ENCODE measurements at regions not wholly inside any gene's neighbourhood (a gene's known extent, or its start where the extent isn't known, plus 50 kb on each side); places are given as distances from the start of the nearest gene placed in this dataset.

DNA sequence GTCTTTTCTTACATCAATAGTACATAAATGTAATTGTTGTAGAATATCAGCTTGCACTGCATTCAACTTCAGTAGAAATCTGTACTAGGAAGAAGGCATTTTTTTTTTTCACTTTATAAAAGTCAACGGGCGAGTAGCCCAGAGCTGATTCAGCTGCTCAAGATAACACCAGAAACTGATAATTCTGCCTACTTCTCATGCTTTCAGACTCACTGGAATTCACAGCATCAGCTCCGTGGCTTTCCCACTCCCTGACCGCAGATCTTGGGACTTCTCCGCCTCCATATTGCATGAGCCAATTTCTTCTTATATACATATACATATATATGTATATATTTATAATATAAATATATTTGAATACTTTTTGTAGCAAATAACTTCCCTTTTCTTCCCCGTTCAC is 263.1 kb upstream of the RXFP2 start (continued):
- TF ChIP-seq ZNF146 (CRISPR knock-in tag; IDR thresholded peaks at IDR 0.05; ENCODE audit: unreplicated experiment) = no peak
- TF ChIP-seq FOXP1 (CRISPR knock-in tag; IDR thresholded peaks at IDR 0.05) = no peak
- no peak for TF ChIP-seq SRSF9 (IDR thresholded peaks at IDR 0.05; ENCODE audit: borderline replicate concordance, low read depth, low read length)
- TF ChIP-seq, protein P1, sequence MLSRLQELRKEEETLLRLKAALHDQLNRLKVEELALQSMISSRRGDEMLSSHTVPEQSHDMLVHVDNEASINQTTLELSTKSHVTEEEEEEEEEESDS (CRISPR knock-in tag; IDR thresholded peaks at IDR 0.05) = no peak
- TF ChIP-seq POLR2B (IDR thresholded peaks at IDR 0.05; ENCODE audit: low read depth, partially characterized antibody) = no peak

DNA sequence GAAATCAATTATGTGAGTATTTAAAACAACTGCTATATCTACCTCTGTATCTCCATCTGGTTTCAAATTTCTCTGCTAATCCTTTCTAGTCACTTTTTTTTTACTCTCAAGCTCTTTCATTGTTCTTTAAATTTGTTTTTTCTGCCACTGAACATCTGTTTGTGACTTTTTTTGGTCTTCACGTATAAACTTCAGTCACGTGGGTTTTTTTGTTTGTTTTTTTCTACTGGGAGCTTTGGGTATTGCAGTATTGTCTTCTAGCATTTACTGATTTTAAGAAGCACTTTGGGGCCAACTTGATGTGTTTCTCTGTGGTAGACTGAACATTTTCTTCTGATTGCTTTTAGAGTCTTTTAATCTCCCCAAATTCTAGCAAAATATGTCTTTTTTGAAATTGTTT is 262.6 kb upstream of the RXFP2 start:
- FAIRE-seq = no peak
- Histone ChIP-seq H3K79me2 (ENCODE audit: control insufficient read depth, insufficient read depth, low read length) (no peaks in the 10 kb centered on the region), H3K27ac (ENCODE audit: extremely low read depth, low read depth, low read length) (no peak overlapping the region), H3K9me3 (replicated peaks; ENCODE audit: control insufficient read depth, insufficient read depth, low read depth, low read length) (no peaks in the 10 kb centered on the region), H3K36me3 (ENCODE audit: control insufficient read depth, insufficient read depth, low read length) (no peaks in the 10 kb centered on the region), H3K9me1 (ENCODE audit: control insufficient read depth, insufficient read depth, low read length) (no peaks in the 10 kb centered on the region), H3K9ac (ENCODE audit: insufficient read depth in 1 of 2, low read depth in 2 of 2, low read length in 2 of 2) (no peak overlapping the region), H3K4me3 (no peak overlapping the region), H3K4me2 (ENCODE audit: insufficient read depth, low read length) (no peak overlapping the region), H3K27me3 (ENCODE audit: control insufficient read depth in 2 of 2, insufficient read depth in 2 of 2, low read length in 2 of 2) (no peaks in the 10 kb centered on the region), H3K4me1 (replicated peaks in 1 of 2; ENCODE audit: control insufficient read depth in 2 of 2, insufficient read depth in 2 of 2, low read length in 2 of 2) (no peaks in the 10 kb centered on the region), H4K20me1 (replicated peaks; ENCODE audit: control insufficient read depth, insufficient read depth, low read length) (no peaks in the 10 kb centered on the region), H2AFZ (ENCODE audit: low read depth, low read length) (no peak overlapping the region)
- in situ Hi-C loops (cut with MboI) = no loop called here
- CTCF ChIA-PET (ENCODE audit: low intra/inter-chr PET ratio) = no interaction called here
- 0% methylated on average over 2 of the region's 2 CpGs for WGBS (ENCODE audit: insufficient coverage, low coverage, missing lambda C conversion rate)
- no peak for ATAC-seq
- DNase-seq (ENCODE audit: extremely low read depth in 1 of 4, low spot score in 3 of 4) = no peak
- intact Hi-C loops (cut with micrococcal nuclease) = no loop called here
- no TSS peak for BruUV-seq (replicated peaks)
- POLR2A ChIA-PET = no interaction called here
- TF ChIP-seq, protein P2, sequence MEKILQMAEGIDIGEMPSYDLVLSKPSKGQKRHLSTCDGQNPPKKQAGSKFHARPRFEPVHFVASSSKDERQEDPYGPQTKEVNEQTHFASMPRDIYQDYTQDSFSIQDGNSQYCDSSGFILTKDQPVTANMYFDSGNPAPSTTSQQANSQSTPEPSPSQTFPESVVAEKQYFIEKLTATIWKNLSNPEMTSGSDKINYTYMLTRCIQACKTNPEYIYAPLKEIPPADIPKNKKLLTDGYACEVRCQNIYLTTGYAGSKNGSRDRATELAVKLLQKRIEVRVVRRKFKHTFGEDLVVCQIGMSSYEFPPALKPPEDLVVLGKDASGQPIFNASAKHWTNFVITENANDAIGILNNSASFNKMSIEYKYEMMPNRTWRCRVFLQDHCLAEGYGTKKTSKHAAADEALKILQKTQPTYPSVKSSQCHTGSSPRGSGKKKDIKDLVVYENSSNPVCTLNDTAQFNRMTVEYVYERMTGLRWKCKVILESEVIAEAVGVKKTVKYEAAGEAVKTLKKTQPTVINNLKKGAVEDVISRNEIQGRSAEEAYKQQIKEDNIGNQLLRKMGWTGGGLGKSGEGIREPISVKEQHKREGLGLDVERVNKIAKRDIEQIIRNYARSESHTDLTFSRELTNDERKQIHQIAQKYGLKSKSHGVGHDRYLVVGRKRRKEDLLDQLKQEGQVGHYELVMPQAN (IDR thresholded peaks at IDR 0.05; ENCODE audit: borderline replicate concordance) = no peak
- TF ChIP-seq ETS2 (tag; IDR thresholded peaks at IDR 0.05; ENCODE audit: borderline replicate concordance, poor library complexity, severe bottlenecking) (no peak), NCOA1 (IDR thresholded peaks at IDR 0.05; ENCODE audit: low read depth) (no peak), ZFPM2 (CRISPR knock-in tag; IDR thresholded peaks at IDR 0.05) (no peak), RUNX1 (IDR thresholded peaks at IDR 0.05; ENCODE audit: low read depth) (no peak), ZNF3 (CRISPR knock-in tag; IDR thresholded peaks at IDR 0.05) (no peak), ZNF232 (CRISPR knock-in tag; IDR thresholded peaks at IDR 0.05) (no peak), ILK (tag; IDR thresholded peaks at IDR 0.05; ENCODE audit: borderline replicate concordance, low read depth) (no peak), TCF3 (CRISPR knock-in tag; IDR thresholded peaks at IDR 0.05) (no peak)
- TF ChIP-seq, protein P3, sequence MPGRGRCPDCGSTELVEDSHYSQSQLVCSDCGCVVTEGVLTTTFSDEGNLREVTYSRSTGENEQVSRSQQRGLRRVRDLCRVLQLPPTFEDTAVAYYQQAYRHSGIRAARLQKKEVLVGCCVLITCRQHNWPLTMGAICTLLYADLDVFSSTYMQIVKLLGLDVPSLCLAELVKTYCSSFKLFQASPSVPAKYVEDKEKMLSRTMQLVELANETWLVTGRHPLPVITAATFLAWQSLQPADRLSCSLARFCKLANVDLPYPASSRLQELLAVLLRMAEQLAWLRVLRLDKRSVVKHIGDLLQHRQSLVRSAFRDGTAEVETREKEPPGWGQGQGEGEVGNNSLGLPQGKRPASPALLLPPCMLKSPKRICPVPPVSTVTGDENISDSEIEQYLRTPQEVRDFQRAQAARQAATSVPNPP (IDR thresholded peaks at IDR 0.05; ENCODE audit: borderline replicate concordance, insufficient read depth, insufficient read length) = no peak
- TF ChIP-seq, protein P4, sequence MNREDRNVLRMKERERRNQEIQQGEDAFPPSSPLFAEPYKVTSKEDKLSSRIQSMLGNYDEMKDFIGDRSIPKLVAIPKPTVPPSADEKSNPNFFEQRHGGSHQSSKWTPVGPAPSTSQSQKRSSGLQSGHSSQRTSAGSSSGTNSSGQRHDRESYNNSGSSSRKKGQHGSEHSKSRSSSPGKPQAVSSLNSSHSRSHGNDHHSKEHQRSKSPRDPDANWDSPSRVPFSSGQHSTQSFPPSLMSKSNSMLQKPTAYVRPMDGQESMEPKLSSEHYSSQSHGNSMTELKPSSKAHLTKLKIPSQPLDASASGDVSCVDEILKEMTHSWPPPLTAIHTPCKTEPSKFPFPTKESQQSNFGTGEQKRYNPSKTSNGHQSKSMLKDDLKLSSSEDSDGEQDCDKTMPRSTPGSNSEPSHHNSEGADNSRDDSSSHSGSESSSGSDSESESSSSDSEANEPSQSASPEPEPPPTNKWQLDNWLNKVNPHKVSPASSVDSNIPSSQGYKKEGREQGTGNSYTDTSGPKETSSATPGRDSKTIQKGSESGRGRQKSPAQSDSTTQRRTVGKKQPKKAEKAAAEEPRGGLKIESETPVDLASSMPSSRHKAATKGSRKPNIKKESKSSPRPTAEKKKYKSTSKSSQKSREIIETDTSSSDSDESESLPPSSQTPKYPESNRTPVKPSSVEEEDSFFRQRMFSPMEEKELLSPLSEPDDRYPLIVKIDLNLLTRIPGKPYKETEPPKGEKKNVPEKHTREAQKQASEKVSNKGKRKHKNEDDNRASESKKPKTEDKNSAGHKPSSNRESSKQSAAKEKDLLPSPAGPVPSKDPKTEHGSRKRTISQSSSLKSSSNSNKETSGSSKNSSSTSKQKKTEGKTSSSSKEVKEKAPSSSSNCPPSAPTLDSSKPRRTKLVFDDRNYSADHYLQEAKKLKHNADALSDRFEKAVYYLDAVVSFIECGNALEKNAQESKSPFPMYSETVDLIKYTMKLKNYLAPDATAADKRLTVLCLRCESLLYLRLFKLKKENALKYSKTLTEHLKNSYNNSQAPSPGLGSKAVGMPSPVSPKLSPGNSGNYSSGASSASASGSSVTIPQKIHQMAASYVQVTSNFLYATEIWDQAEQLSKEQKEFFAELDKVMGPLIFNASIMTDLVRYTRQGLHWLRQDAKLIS (CRISPR knock-in tag; IDR thresholded peaks at IDR 0.05) = no peak

All from K562 (cell line).